ENCODE measurements at regions not wholly inside any gene's neighbourhood (a gene's known extent, or its start where the extent isn't known, plus 50 kb on each side); places are given as distances from the start of the nearest gene placed in this dataset.

GRCh38 chr4:20126906-20127305, 124.8 kb upstream of the SLIT2 start:
- no peak overlapping the region for H3K4me3 ChIP-seq (ENCODE audit: low read length in 2 of 2)
- no peaks in the 10 kb centered on the region for H3K4me1 ChIP-seq (ENCODE audit: control insufficient read depth in 2 of 2, insufficient read depth in 2 of 2, low read length in 2 of 2)
- H3K9me3 ChIP-seq (ENCODE audit: control insufficient read depth in 2 of 2, low read length in 2 of 2) = no peaks in the 10 kb centered on the region
- H3K36me3 ChIP-seq (ENCODE audit: control insufficient read depth in 2 of 2, insufficient read depth in 2 of 2, low read length in 2 of 2) = no peaks in the 10 kb centered on the region
- no peak overlapping the region for H3K27ac ChIP-seq (ENCODE audit: low read depth in 2 of 2, low read length in 2 of 2)
- no peaks in the 10 kb centered on the region for H3K27me3 ChIP-seq (ENCODE audit: control insufficient read depth in 2 of 2, insufficient read depth in 2 of 2, low read length in 2 of 2)
- H3K9ac ChIP-seq (ENCODE audit: low read depth in 1 of 2, low read length in 2 of 2) = no peak overlapping the region

- H3K4me3 ChIP-seq (ENCODE audit: low read length in 2 of 2) = no peak overlapping the region
- no peaks in the 10 kb centered on the region for H3K27me3 ChIP-seq (ENCODE audit: control insufficient read depth in 2 of 2, insufficient read depth in 2 of 2, low read length in 2 of 2)
- no peak overlapping the region for H3K27ac ChIP-seq (ENCODE audit: low read depth in 2 of 2, low read length in 2 of 2)
- no peaks in the 10 kb centered on the region for H3K4me1 ChIP-seq (ENCODE audit: control insufficient read depth in 2 of 2, insufficient read depth in 2 of 2, low read length in 2 of 2)
- H3K36me3 ChIP-seq (ENCODE audit: control insufficient read depth in 2 of 2, insufficient read depth in 2 of 2, low read length in 2 of 2) = no peaks in the 10 kb centered on the region
- H3K9me3 ChIP-seq (ENCODE audit: control insufficient read depth in 2 of 2, low read length in 2 of 2) = no peaks in the 10 kb centered on the region
- H3K9ac ChIP-seq (ENCODE audit: low read depth in 1 of 2, low read length in 2 of 2) = no peak overlapping the region
Measured at GRCh38 chr4:20124317-20125026, 127.2 kb upstream of the SLIT2 start.

GRCh38 chr4:20122198-20122988, 129.3 kb upstream of the SLIT2 start:
- H3K27ac ChIP-seq (ENCODE audit: low read depth in 2 of 2, low read length in 2 of 2) = no peak overlapping the region
- H3K4me1 ChIP-seq (ENCODE audit: control insufficient read depth in 2 of 2, insufficient read depth in 2 of 2, low read length in 2 of 2) = no peaks in the 10 kb centered on the region
- H3K9me3 ChIP-seq (ENCODE audit: control insufficient read depth in 2 of 2, low read length in 2 of 2) = no peaks in the 10 kb centered on the region
- no peaks in the 10 kb centered on the region for H3K36me3 ChIP-seq (ENCODE audit: control insufficient read depth in 2 of 2, insufficient read depth in 2 of 2, low read length in 2 of 2)
- no peak overlapping the region for H3K9ac ChIP-seq (ENCODE audit: low read depth in 1 of 2, low read length in 2 of 2)
- no peak overlapping the region for H3K4me3 ChIP-seq (ENCODE audit: low read length in 2 of 2)
- no peaks in the 10 kb centered on the region for H3K27me3 ChIP-seq (ENCODE audit: control insufficient read depth in 2 of 2, insufficient read depth in 2 of 2, low read length in 2 of 2)

- no peaks in the 10 kb centered on the region for H3K36me3 ChIP-seq (ENCODE audit: control insufficient read depth in 2 of 2, insufficient read depth in 2 of 2, low read length in 2 of 2)
- no peaks in the 10 kb centered on the region for H3K27me3 ChIP-seq (ENCODE audit: control insufficient read depth in 2 of 2, insufficient read depth in 2 of 2, low read length in 2 of 2)
- H3K27ac ChIP-seq (ENCODE audit: low read depth in 2 of 2, low read length in 2 of 2) = no peak overlapping the region
- H3K9ac ChIP-seq (ENCODE audit: low read depth in 1 of 2, low read length in 2 of 2) = no peak overlapping the region
- H3K4me1 ChIP-seq (ENCODE audit: control insufficient read depth in 2 of 2, insufficient read depth in 2 of 2, low read length in 2 of 2) = no peaks in the 10 kb centered on the region
- H3K9me3 ChIP-seq (ENCODE audit: control insufficient read depth in 2 of 2, low read length in 2 of 2) = no peaks in the 10 kb centered on the region
- no peak overlapping the region for H3K4me3 ChIP-seq (ENCODE audit: low read length in 2 of 2)
Measured at GRCh38 chr4:20119141-20119540, 132.6 kb upstream of the SLIT2 start.

- Histone ChIP-seq H3K27me3 (ENCODE audit: control insufficient read depth in 2 of 2, insufficient read depth in 2 of 2, low read length in 2 of 2) (no peaks in the 10 kb centered on the region), H3K9ac (ENCODE audit: low read depth in 1 of 2, low read length in 2 of 2) (no peak overlapping the region), H3K9me3 (ENCODE audit: control insufficient read depth in 2 of 2, low read length in 2 of 2) (no peaks in the 10 kb centered on the region), H3K27ac (ENCODE audit: low read depth in 2 of 2, low read length in 2 of 2) (no peak overlapping the region), H3K4me3 (ENCODE audit: low read length in 2 of 2) (no peak overlapping the region), H3K36me3 (ENCODE audit: control insufficient read depth in 2 of 2, insufficient read depth in 2 of 2, low read length in 2 of 2) (no peaks in the 10 kb centered on the region), H3K4me1 (ENCODE audit: control insufficient read depth in 2 of 2, insufficient read depth in 2 of 2, low read length in 2 of 2) (no peaks in the 10 kb centered on the region)
Measured at GRCh38 chr4:20109391-20109790, 142.3 kb upstream of the SLIT2 start.

- Histone ChIP-seq H3K36me3 (ENCODE audit: control insufficient read depth in 2 of 2, insufficient read depth in 2 of 2, low read length in 2 of 2) (no peaks in the 10 kb centered on the region), H3K9me3 (ENCODE audit: control insufficient read depth in 2 of 2, low read length in 2 of 2) (no peaks in the 10 kb centered on the region), H3K27me3 (ENCODE audit: control insufficient read depth in 2 of 2, insufficient read depth in 2 of 2, low read length in 2 of 2) (no peaks in the 10 kb centered on the region), H3K4me1 (ENCODE audit: control insufficient read depth in 2 of 2, insufficient read depth in 2 of 2, low read length in 2 of 2) (no peaks in the 10 kb centered on the region), H3K27ac (ENCODE audit: low read depth in 2 of 2, low read length in 2 of 2) (no peak overlapping the region), H3K4me3 (ENCODE audit: low read length in 2 of 2) (no peak overlapping the region), H3K9ac (ENCODE audit: low read depth in 1 of 2, low read length in 2 of 2) (no peak overlapping the region)
Measured at GRCh38 chr4:20106921-20107320, 144.8 kb upstream of the SLIT2 start.

- no peaks in the 10 kb centered on the region for H3K27me3 ChIP-seq (ENCODE audit: control insufficient read depth in 2 of 2, insufficient read depth in 2 of 2, low read length in 2 of 2)
- H3K4me1 ChIP-seq (ENCODE audit: control insufficient read depth in 2 of 2, insufficient read depth in 2 of 2, low read length in 2 of 2) = no peaks in the 10 kb centered on the region
- H3K9ac ChIP-seq (ENCODE audit: low read depth in 1 of 2, low read length in 2 of 2) = no peak overlapping the region
- H3K4me3 ChIP-seq (ENCODE audit: low read length in 2 of 2) = no peak overlapping the region
- H3K36me3 ChIP-seq (ENCODE audit: control insufficient read depth in 2 of 2, insufficient read depth in 2 of 2, low read length in 2 of 2) = no peaks in the 10 kb centered on the region
- H3K9me3 ChIP-seq (ENCODE audit: control insufficient read depth in 2 of 2, low read length in 2 of 2) = no peaks in the 10 kb centered on the region
- no peak overlapping the region for H3K27ac ChIP-seq (ENCODE audit: low read depth in 2 of 2, low read length in 2 of 2)
Measured at GRCh38 chr4:20101831-20102230, 149.9 kb upstream of the SLIT2 start.

- H3K27me3 ChIP-seq (ENCODE audit: control insufficient read depth in 2 of 2, insufficient read depth in 2 of 2, low read length in 2 of 2) = no peaks in the 10 kb centered on the region
- H3K4me1 ChIP-seq (ENCODE audit: control insufficient read depth in 2 of 2, insufficient read depth in 2 of 2, low read length in 2 of 2) = no peaks in the 10 kb centered on the region
- H3K27ac ChIP-seq (ENCODE audit: low read depth in 2 of 2, low read length in 2 of 2) = no peak overlapping the region
- H3K36me3 ChIP-seq (ENCODE audit: control insufficient read depth in 2 of 2, insufficient read depth in 2 of 2, low read length in 2 of 2) = no peaks in the 10 kb centered on the region
- no peaks in the 10 kb centered on the region for H3K9me3 ChIP-seq (ENCODE audit: control insufficient read depth in 2 of 2, low read length in 2 of 2)
- no peak overlapping the region for H3K9ac ChIP-seq (ENCODE audit: low read depth in 1 of 2, low read length in 2 of 2)
- H3K4me3 ChIP-seq (ENCODE audit: low read length in 2 of 2) = no peak overlapping the region
Measured at GRCh38 chr4:20096911-20097310, 154.8 kb upstream of the SLIT2 start.

GRCh38 chr4:20095805-20096541, 155.7 kb upstream of the SLIT2 start:
- Histone ChIP-seq H3K4me3 (ENCODE audit: low read length in 2 of 2) (no peak overlapping the region), H3K9ac (ENCODE audit: low read depth in 1 of 2, low read length in 2 of 2) (no peak overlapping the region), H3K36me3 (ENCODE audit: control insufficient read depth in 2 of 2, insufficient read depth in 2 of 2, low read length in 2 of 2) (no peaks in the 10 kb centered on the region), H3K27ac (ENCODE audit: low read depth in 2 of 2, low read length in 2 of 2) (no peak overlapping the region), H3K27me3 (ENCODE audit: control insufficient read depth in 2 of 2, insufficient read depth in 2 of 2, low read length in 2 of 2) (no peaks in the 10 kb centered on the region), H3K9me3 (ENCODE audit: control insufficient read depth in 2 of 2, low read length in 2 of 2) (no peaks in the 10 kb centered on the region), H3K4me1 (ENCODE audit: control insufficient read depth in 2 of 2, insufficient read depth in 2 of 2, low read length in 2 of 2) (no peaks in the 10 kb centered on the region)

GRCh38 chr4:20091781-20092180, 159.9 kb upstream of the SLIT2 start:
- no peak overlapping the region for H3K4me3 ChIP-seq (ENCODE audit: low read length in 2 of 2)

More at GRCh38 chr4:20091781-20092180, 159.9 kb upstream of the SLIT2 start:
- Histone ChIP-seq H3K9ac (ENCODE audit: low read depth in 1 of 2, low read length in 2 of 2) (no peak overlapping the region), H3K9me3 (ENCODE audit: control insufficient read depth in 2 of 2, low read length in 2 of 2) (no peaks in the 10 kb centered on the region), H3K4me1 (ENCODE audit: control insufficient read depth in 2 of 2, insufficient read depth in 2 of 2, low read length in 2 of 2) (no peaks in the 10 kb centered on the region), H3K36me3 (ENCODE audit: control insufficient read depth in 2 of 2, insufficient read depth in 2 of 2, low read length in 2 of 2) (no peaks in the 10 kb centered on the region), H3K27ac (ENCODE audit: low read depth in 2 of 2, low read length in 2 of 2) (no peak overlapping the region), H3K27me3 (ENCODE audit: control insufficient read depth in 2 of 2, insufficient read depth in 2 of 2, low read length in 2 of 2) (no peaks in the 10 kb centered on the region)

Measured in mucosa of rectum (tissue), 2 donors.